ENCODE measurements at regions not wholly inside any gene's neighbourhood (a gene's known extent, or its start where the extent isn't known, plus 50 kb on each side); places are given as distances from the start of the nearest gene placed in this dataset.

DNA sequence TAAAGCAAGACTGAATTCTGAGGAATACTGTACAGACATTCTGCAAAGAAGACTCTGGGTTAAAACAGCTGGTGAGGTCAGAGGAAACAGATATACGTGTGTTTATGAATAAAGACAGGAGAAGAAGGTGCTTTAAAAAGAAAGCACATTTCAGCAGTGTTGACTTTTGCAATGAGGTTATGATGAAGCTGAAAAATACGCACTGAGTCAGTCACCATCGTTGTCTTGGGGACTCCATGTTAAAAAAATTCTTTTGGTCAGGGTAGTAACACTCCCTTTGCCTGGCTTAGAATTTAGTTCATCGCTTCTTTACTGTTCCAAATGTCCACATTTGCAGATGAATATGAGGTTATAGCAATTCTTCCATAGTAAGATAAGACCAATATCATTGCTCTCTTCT lies 1049.0 kb downstream of the TSN start:
- TF ChIP-seq POLR2A (IDR thresholded peaks at IDR 0.05; ENCODE audit: low read length) (no peak), GATA1 (IDR thresholded peaks at IDR 0.05; ENCODE audit: low read depth, low read length) (no peak)
